CD4-positive, alpha-beta T cell treated with Interleukin-4 for 4 hours (primary cell): ENCODE measurements at regions not wholly inside any gene's neighbourhood (a gene's known extent, or its start where the extent isn't known, plus 50 kb on each side); places are given as distances from the start of the nearest gene placed in this dataset.
"Not testable (repeated sequence)": the region's sequence is repeated elsewhere in the genome, so short reads cannot be mapped to it uniquely, and the experiment has no call there.

Source experiments
- DNase-seq: peaks from one replicate; pipeline ENCODE4 v3.0.0-alpha.2; 2020

GRCh38 chr2:239801404-239802184 lies 223.5 kb downstream of the NDUFA10 start:
- DNase-seq: no peak

GRCh38 chr2:239800785-239801386 lies 224.3 kb downstream of the NDUFA10 start:
- no peak for DNase-seq

GRCh38 chr2:239797316-239797715 lies 227.8 kb downstream of the NDUFA10 start:
- no peak for DNase-seq

- DNase-seq: not testable (repeated sequence)
Observed at GRCh38 chr2:239795761-239796160, 229.4 kb downstream of the NDUFA10 start.

GRCh38 chr2:239793836-239794235 lies 231.3 kb downstream of the NDUFA10 start:
- DNase-seq: no peak

- no peak for DNase-seq
Observed at GRCh38 chr2:239793086-239793485, 232.1 kb downstream of the NDUFA10 start.

- DNase-seq: no peak
Observed at GRCh38 chr2:239792405-239793084, 232.6 kb downstream of the NDUFA10 start.

GRCh38 chr2:239791526-239792404 lies 233.4 kb downstream of the NDUFA10 start:
- DNase-seq: no peak

- DNase-seq: no peak
Observed at GRCh38 chr2:239790721-239791120, 234.4 kb downstream of the NDUFA10 start.

- no peak for DNase-seq
Observed at GRCh38 chr2:239790313-239790712, 234.8 kb downstream of the NDUFA10 start.

- no peak for DNase-seq
Observed at GRCh38 chr2:239789711-239790110, 235.4 kb downstream of the NDUFA10 start.

- no peak for DNase-seq
Observed at GRCh38 chr2:239788576-239789098, 236.5 kb downstream of the NDUFA10 start.

GRCh38 chr2:239787538-239788050 lies 237.5 kb downstream of the NDUFA10 start:
- no peak for DNase-seq

GRCh38 chr2:239786791-239787190 lies 238.4 kb downstream of the NDUFA10 start:
- no peak for DNase-seq

- DNase-seq: no peak
Observed at GRCh38 chr2:239781454-239781853, 243.7 kb downstream of the NDUFA10 start.

- DNase-seq: no peak
Observed at GRCh38 chr2:239780236-239780994, 244.7 kb downstream of the NDUFA10 start.

- DNase-seq: no peak
Observed at GRCh38 chr2:239779584-239779983, 245.6 kb downstream of the NDUFA10 start.

GRCh38 chr2:239778861-239779558 lies 246.1 kb downstream of the NDUFA10 start:
- DNase-seq: no peak

GRCh38 chr2:239778042-239778851 lies 246.9 kb downstream of the NDUFA10 start:
- DNase-seq: no peak

GRCh38 chr2:239777219-239777618 lies 247.9 kb downstream of the NDUFA10 start:
- DNase-seq: no peak
